ENCODE measurements at regions not wholly inside any gene's neighbourhood (a gene's known extent, or its start where the extent isn't known, plus 50 kb on each side); places are given as distances from the start of the nearest gene placed in this dataset.

DNA sequence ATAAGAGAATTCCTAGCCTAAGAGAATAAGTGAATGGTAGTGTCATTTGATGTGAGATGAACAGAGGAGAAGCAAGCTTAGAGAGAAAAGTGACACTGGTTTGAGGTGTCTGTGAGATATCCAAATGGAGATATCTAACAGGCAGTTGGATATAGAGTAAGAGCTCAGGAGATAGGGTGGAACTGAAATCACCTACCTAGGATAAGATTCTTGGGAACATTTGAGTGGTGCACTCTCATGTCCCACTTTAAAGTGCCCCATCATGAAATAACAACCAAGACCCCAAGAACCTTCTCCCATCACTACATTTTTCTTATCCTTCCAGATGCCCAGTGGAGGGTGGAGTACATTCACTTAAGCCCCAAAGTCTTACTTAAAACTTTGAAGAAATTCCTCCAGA, 109.0 kb upstream of the MAFB start:
- intact Hi-C loops (cut with DNase I): no loop called here
- ATAC-seq (no peak), DNase-seq (ENCODE audit: low spot score) (no peak)

DNA sequence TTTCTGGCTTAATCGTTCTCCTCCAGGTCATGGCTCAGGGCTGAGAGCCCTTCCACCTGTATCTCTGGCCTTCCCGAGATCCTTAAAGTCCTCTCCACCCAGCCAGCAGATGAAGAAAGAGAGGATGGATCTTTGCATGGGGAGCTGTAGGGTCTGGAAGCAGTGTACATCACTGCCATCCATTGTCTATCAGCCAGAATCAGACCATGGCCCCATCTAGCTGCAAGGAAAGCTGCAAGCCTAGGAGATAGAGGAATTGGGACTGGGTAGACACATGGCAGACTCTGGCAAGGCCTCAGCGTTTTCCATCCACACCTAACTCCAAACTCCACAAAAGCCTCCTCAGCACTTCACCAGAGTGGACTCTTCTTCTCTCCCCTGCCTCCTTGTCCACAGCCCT, 113.8 kb upstream of the MAFB start:
- intact Hi-C loops (cut with DNase I): no loop called here
- ATAC-seq: no peak
- DNase-seq (ENCODE audit: low spot score): no peak

DNA sequence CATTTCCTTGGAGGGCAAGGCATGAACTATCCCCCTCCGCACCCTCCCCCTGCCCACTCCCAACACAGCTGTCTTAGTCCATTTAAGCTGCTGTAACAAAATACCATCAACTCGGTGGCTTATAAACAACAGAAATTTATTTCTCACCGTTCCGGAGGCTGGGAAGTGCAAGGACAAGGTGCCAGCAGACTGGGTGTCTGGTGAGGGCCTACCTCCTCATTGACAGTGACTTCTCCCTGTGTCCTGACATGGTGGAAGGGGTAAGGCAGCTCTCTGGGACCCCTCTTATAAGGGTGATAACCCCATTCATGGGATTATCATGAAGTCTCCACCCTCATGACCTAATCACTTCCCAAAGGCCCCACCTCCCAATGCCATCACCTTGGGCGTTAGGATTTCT, 114.3 kb upstream of the MAFB start:
- intact Hi-C loops (cut with DNase I): no loop called here
- ATAC-seq (no peak), DNase-seq (ENCODE audit: low spot score) (no peak)

DNA sequence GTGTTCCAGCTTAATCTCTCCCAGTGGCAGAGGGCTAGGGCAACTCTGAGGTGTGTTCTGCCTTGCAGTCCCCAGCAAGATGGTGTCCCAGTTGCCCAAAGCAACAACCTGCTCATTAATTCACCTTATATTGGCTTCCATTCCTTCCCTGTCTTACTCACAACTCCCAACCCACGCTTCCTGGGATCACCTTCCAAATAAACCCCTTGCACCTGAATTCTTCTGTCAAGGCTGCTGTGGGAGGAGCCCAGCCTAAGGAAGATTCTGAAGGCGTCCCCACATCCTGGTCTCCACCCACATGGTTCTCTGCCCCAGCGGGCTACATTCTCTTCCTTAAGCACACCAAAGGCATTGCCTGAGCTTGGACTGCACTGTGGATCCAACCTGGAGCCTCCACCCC, 116.6 kb upstream of the MAFB start:
- DNase-seq (ENCODE audit: low spot score) (no peak), ATAC-seq (no peak)
- intact Hi-C loops (cut with DNase I): no loop called here

DNA sequence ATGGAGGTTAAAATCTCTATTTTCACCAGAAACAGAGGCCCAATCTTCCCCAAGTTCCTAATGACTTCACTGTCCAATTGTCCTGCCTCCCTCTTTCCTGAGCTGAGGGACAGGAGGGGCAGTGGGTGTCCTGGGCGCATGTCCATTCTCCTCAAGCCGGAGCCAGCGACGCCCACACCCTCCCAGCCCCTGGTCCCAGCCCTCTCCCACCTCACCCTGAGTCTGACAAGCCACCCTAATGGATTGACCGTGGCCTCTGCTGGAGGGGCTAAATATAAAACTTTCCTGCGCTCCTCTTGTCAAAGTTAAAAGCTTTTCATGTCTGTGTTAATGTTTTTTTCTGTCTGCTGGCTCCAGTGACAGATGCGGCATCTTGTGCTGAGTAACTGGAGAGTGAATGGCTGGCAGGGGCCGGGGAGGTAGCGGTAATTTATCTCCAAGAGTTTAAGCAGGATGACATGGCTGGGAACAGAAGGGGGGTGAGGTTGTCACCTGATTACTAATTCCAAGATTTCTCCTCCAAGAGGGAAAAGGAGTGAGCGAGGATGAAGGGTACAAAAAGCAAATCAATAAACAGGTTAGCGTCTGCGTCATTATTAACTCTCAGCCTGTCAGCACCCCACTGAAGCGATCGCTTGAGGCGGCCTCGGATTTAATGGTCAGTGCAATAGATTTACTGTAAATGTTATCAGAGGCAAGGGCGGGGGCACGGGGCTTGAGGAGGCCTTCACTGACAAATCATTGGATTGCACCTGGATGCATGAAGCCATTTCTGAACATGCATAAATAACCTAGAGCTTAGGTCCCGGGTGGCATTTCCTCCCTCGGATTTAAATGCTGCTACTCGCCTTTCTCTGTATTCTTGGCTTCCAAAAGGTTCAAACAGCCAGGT, 118.1 kb upstream of the MAFB start:
- no peak for ATAC-seq
- DNase-seq (ENCODE audit: low spot score): no peak
- intact Hi-C loops (cut with DNase I): no loop called here

DNA sequence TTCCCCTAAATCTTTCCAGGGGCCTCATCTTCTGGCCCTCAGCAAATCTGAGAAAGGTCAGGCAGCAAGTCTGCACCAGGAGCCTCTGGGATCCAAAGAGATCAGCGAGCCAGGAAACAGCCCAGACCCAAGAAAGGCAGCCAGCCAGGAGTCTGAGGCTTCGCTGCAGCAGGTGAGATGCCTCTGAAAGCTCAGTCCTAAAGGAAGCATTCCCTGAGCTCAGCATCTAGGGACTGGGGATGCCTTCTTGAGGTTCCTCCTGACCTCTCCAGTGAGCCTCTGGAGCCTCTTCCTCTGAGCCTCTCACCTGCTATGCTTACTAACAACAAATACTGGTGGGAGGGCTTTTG, 118.8 kb upstream of the MAFB start:
- intact Hi-C loops (cut with DNase I): no loop called here
- ATAC-seq (no peak), DNase-seq (ENCODE audit: low spot score) (no peak)

DNA sequence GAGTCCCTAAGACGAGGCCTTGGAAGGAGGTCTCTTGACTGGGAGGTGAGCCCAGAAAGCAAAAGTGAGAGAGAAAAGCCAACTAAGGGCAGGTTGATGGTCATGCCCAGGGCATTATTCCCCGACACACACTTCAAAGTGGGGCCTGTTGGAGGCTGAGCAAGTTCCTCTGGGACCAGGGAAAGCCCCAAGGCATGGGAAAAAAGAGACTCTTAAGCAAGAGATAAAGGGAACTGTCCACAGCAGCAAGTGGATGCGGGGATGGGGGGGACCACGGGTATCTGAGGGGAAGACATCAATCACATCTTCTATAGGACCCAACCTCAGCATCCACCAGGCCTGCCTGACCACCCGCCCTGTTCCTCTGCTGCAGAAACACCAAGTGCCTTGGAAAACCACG, 119.9 kb upstream of the MAFB start:
- ATAC-seq: no peak
- intact Hi-C loops (cut with DNase I): no loop called here
- DNase-seq (ENCODE audit: low spot score): no peak

DNA sequence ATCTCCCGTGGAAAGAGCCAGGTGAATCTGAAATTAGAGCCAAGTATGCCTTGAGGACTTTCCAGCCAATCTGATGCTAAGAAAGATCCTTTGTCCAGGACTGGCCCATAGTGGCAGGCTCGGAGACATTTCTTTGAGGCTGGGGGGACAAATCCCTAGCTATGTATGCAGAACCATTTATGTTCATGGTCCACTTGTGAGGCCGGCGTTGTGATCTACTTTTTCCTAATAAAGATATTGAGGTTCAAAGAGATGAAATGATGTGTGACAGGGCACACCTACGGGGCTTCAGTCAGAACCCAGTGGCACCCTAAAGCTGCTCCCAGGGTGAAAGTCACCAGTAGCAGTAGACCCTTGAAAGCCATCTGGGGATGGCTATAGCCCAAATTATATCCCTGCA, 120.3 kb upstream of the MAFB start:
- DNase-seq (ENCODE audit: low spot score) (no peak), ATAC-seq (no peak)
- intact Hi-C loops (cut with DNase I): no loop called here

DNA sequence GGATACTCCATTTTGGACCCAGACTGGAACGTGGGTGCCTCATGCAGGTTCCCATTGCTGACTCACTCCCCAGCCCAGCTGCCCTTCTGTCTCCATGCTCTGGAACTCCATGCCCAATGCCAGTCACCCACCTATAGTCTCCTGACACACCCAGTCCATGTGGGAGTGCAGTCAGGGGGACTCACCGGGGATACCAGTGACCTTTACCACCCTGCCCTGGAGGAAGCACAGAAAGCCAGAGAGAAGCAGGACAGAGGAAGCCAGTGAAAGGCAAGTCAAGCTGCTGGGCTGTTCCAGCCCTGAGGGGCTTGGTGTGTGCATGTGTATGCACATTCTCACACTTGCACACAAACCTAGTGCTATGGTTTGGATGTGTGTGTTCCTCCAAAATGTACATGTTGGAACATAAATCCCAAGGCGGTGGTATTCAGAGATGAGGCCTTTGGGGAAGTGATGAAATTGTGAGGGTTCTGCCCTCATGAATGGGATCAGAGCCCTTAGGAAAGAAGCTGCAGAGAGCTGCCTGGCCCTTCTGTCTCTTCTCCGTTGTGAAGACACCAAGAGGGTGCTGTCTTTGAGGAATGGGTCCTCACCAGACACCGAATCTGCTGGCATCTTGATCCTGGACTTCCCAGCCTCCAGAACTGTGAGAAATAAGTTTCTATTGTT, 121.4 kb upstream of the MAFB start:
- intact Hi-C loops (cut with DNase I): no loop called here
- ATAC-seq: no peak

DNA sequence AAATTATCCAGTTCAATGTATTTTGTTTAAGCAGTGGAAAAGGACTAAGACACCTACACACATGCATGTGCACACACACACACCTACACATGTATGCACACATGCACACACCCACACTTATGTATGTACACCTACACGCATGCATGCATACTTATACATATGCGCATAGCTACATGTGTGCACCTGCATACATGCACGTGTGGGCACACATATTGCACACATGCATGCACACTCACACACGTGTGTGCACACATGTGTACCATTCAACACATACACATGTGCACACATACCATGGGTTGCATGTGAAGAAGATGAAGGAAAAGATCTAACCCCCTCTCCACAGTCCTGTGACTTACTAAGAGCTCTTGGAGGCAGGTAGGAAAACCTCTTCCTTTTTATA, 122.0 kb upstream of the MAFB start:
- intact Hi-C loops (cut with DNase I): no loop called here
- no peak for ATAC-seq
- no peak for DNase-seq (ENCODE audit: low spot score)

More for the DNA sequence above, 121.4 kb upstream of the MAFB start:
- DNase-seq (ENCODE audit: low spot score): no peak

DNA sequence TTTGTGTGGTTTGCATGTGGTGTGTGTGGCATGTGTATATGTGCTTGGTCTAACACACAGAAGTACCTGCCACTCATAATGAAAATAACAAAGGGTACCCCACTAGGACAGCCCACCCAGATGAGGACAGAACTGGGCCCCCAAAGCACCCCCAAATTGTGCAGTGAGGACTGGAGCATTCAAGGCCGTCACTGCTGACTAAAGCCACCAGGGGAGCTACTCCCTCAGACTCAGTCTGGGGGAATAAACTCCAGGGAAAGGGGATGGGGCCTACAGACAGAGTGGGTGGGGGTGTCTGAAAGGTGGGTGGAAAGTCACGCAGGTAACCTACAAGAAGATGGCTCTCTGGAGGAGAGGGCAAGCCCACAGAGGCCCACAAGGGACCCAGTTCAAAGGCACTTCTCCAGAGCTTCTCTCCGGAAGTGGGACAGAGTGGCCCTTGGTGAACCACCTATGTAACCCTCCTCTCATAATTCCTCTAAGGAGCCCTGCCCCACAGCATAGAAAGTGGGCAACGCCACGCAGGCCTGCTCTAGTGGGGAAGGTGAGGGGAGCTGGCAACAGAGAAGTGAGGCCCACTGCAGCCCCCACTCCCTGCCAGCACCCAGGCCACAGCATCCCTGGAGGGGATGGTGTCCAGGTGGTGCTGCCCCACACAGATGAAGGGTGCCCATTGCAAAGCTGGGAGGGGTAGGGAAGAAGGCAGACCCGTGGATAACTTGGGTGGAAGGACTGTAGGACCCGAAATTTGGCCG, 122.8 kb upstream of the MAFB start:
- DNase-seq (ENCODE audit: low spot score) (no peak), ATAC-seq (no peak)
- intact Hi-C loops (cut with DNase I): no loop called here

DNA sequence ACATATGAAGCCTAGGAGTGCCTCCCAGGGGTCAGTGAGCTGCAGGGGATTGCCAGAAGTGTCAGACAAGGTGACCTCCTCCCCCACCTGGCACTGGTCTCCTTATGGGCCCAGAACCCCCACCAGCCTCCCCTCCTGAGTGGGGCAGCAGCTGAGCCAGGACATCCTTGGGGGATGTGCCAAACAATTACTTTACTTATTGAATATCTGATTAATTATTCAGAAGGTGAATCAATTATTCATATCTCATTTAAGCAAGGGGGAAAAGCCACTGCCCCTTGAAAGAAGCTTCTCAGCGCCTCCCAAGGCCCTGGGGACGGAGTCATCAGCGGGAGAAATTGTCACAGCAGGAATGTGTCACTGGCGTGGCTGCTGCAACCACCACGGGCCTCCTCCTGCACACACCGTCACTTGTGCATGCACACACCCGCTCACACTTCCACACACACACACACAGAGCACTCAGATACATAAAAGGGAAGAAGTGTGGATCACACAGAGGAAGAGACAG, 123.4 kb upstream of the MAFB start:
- intact Hi-C loops (cut with DNase I): no loop called here
- no peak for DNase-seq (ENCODE audit: low spot score)
- no peak for ATAC-seq

DNA sequence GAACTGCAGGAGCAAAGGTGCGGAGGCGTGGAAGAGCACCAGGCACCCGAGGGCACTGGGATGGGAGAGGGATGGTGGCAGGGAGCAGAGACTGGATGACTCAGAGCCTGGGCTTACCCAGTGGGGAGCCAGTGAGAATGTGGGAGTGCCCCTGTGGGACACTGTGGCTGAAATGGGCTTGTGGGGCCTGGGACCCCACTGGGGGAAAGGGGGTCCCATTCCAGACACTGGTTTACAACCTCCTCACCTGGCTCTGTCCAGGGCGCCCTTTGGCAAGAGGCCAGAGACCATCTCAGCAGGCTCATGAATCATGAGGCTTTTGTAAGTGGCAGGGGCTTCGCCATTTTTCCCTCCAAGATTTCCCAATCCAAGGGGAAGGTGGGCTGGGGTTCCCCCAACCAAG, 124.0 kb upstream of the MAFB start:
- intact Hi-C loops (cut with DNase I): no loop called here
- DNase-seq (ENCODE audit: low spot score) (no peak), ATAC-seq (no peak)

DNA sequence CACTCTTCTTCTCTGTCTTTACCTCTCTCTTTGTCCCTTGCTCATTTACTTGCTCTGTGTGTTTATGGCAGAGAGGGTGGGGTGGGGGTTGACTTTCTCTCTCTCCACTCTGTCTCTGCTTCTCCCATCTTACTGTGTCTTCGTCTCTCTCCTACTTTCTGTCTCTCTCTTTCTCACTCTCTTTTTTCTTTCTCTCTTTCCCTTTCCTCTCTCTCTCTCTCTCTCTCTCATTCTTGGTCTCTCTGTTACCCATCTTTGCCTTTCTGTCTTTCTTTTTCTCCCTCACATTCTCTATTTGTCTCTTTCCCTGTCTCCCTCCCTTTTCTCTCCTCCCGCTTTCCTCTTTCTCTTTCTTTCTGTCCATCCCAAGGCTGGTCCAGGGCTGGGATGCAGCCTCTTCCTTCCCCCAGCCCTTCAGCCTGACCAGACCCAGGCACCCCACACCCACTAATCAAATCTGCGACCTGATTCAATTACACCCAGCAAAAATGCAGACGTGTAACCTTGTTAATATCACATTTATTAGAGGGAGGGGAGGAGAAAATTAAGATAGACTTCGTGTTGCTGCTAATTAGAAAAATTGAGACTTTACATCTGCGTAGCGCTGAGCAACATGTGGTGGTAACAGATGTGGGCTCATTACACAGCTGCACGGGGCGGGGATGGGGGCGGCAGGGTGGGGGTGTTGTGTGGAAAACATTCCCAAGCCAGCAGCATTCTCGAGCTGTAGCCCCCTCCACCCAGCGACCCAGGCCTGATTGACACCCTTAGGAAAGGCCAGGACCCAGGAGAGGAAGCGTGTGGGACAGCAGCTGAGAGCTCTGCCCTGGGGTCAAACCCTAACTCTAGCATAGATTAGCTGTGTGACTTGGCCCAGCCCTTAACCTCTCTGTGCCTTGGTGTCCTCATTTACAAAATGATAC, 124.9 kb upstream of the MAFB start:
- no peak for DNase-seq (ENCODE audit: low spot score)
- intact Hi-C loops (cut with DNase I): no loop called here
- ATAC-seq: no peak

DNA sequence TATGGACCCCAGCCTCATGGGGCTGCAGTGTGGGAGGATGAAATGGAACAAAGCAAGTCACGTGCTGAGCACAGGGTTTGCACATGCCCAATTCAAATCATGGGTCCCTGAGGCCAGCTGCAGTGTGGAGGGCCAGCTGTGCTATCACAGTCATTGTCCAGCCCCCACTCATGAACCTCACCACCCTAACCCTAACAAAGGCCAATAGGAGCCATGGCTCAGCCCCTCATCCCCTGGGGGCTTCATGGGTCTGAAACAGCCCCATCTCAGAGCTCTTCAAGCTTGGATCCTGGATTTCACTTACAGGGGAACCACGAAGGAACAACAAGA, 125.6 kb upstream of the MAFB start:
- no peak for DNase-seq (ENCODE audit: low spot score)
- intact Hi-C loops (cut with DNase I): no loop called here
- no peak for ATAC-seq

DNA sequence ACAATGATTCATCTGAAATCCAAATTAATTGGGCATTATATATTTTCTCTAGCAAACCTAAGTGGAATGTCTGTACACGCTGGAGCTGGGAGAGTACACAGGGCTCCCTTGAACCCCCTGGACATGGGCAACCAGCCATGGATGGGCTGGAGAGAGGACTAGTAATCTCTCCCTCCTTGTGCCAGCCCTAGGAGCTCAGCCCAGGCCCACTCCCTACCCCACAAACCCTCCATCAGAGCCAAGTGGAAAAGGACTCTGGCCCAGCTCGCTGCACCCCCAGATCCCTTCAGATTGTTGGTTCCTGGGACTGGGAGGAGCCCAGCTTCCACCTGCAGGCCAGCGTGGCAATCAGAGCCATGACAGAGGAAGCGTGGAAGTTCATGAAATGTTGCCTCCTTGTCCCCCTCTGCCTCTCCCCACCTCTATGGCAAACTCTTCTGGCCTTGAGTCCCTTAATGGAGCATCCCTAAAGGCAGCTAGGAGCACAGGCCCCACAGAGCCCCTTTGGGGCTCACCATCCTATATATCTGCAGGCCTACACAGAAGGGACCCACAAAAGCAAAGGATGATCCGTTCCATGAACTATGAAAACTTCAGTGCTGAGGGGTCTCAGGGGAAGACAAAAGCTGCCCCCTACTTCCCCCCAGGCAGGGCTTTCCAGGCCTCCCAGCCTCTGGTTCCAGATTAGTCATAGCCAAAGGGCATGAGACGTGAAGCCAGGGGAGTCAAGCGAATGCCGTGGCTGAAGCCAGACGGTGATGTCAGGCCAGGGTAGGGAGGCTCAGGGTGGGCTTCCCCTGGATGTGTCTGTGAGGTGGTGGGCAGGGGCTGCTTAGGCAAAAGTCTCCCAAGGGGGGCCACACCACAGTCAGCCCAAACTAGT, 126.4 kb upstream of the MAFB start:
- ATAC-seq (no peak), DNase-seq (ENCODE audit: low spot score) (no peak)
- intact Hi-C loops (cut with DNase I): no loop called here

DNA sequence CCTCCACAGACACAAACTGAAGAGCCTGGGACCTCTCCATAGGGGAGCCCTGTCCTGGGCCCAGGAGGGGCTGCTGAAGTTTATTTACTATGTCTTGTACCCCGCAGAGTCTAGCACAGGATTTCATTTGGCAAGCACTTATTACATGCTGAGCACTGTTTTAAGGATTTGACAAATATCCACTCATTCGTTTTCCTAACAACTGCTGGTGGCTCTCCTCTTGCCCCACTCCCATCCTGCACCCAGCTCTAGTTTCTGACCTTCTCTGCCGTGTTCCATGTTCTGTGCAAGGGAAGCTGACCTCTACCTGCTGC, 127.0 kb upstream of the MAFB start:
- intact Hi-C loops (cut with DNase I): no loop called here
- no peak for ATAC-seq
- DNase-seq (ENCODE audit: low spot score): no peak

DNA sequence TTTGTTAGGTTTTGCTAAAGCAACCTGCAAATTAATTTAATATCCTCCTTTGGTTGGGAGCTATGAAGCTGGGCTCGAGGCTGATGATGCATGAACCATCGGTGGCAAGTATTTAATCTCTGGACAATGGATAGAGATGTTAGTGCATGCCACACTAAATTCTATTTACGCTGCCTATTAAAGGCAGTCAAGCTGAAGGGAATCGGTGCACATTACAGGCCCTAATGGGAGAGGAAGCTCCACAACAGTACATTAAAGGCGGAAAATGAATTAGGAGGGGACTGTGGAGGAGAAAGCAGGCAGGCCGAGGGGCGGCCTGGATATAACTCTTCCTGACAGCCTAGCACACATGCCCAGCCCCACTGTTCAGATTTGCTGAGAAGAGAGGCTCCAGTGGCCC, 132.4 kb upstream of the MAFB start:
- ATAC-seq (no peak), DNase-seq (ENCODE audit: low spot score) (no peak)
- intact Hi-C loops (cut with DNase I): no loop called here
